NCI-H524 treated with DMSO at 0.1 percent for 48 hours (cell line): ENCODE measurements at regions not wholly inside any gene's neighbourhood (a gene's known extent, or its start where the extent isn't known, plus 50 kb on each side); places are given as distances from the start of the nearest gene placed in this dataset.
"Not testable (repeated sequence)": the region's sequence is repeated elsewhere in the genome, so short reads cannot be mapped to it uniquely, and the experiment has no call there.

Experiments
- DNase-seq: peaks from one replicate; lab custom pipeline; 2025; lab: John Stamatoyannopoulos, UW

GRCh38 chr18:1416074-1416473 is 511.4 kb downstream of the ADCYAP1 start:
- no peak for DNase-seq

GRCh38 chr18:1421502-1421901 is 516.8 kb downstream of the ADCYAP1 start:
- no peak for DNase-seq

GRCh38 chr18:1422634-1423033 is 518.0 kb downstream of the ADCYAP1 start:
- no peak for DNase-seq

- no peak for DNase-seq
These were observed 521.0 kb downstream of the ADCYAP1 start for GRCh38 chr18:1425679-1426078.

DNA sequence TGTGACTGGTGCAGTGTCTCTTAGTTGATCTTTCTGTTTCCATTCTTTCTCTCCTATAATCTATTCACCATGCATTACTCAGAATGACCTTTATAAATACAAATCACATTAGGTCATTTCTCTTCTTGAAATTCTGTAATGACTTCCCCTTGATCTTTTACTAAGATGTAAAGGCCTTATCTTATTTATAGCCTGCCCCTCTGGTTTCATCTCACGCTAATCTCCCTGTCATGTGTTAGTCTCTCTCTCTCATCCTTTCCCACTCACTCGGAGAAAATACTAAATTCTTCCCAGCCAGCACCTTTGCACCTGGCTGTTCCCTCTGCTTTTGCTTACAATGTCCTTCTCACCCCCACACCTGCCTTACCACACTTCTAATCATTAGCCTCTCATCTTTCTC is 530.8 kb downstream of the ADCYAP1 start:
- no peak for DNase-seq

DNA sequence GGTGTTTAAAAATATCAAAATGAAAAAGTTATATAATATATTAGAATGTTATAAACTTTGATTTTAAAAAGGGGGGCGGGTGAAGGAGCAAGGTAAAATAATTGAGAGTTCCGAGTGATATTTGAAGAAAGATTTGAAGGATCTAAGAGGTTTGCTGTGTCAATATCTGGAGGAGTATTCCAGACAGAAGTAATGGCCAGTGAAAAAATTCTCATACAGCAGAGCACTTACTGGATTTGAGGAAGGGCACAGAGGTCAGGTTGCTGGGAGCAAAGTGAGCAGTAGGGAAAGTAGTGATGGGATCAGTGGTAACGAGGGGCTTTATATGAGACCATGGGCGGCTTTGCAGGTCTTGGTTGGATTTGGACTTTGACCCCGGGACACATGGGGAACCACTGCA is 531.5 kb downstream of the ADCYAP1 start:
- DNase-seq: no peak

GRCh38 chr18:1438458-1438910 is 533.8 kb downstream of the ADCYAP1 start:
- DNase-seq: no peak

DNA sequence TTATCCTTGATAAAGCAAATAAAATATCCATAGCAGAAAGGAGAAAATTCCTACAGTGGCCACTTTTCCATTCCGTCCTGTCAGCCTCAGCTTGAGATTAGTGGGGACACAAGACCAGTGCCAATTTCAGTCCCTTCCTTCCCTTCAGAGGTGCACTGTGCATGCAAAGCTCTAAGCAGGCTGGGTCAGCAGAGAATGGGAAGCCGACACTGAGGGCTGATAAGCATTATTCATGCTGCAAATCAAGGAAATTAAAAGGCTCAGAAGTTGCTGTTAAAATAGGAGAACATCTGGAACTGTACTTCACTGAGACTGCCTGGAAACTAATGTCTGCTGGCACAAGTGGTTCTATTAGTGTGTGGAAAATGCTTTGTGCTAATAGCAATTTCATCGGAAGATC is 534.3 kb downstream of the ADCYAP1 start:
- DNase-seq: no peak

GRCh38 chr18:1444062-1444461 is 539.4 kb downstream of the ADCYAP1 start:
- not testable (repeated sequence) for DNase-seq

DNA sequence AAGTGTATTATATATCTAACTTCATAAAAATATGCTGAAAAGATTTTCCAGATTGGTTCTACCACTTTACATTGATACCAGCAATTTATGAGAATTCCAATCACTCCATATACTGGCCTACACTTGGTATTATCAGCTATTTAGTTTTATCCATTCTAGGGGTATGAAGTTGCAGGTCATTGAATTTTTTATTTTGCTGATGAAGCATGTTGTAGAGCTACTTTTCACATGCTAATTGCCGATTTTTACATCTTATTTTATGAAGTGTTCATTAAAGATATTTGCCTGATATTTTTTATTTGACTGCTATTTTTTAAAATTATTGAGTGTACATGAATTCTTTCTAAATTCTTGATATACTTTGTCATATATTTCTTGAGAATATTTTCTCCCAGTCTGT is 542.1 kb downstream of the ADCYAP1 start:
- no peak for DNase-seq

GRCh38 chr18:1452821-1453220 is 548.1 kb downstream of the ADCYAP1 start:
- no peak for DNase-seq

- DNase-seq: no peak
These were observed 550.9 kb downstream of the ADCYAP1 start for GRCh38 chr18:1455605-1456004.

- no peak for DNase-seq
These were observed 553.9 kb downstream of the ADCYAP1 start for GRCh38 chr18:1458547-1458946.

- no peak for DNase-seq
These were observed 559.3 kb downstream of the ADCYAP1 start for GRCh38 chr18:1463981-1464380.

GRCh38 chr18:1464444-1465217 is 560.0 kb downstream of the ADCYAP1 start:
- no peak for DNase-seq

DNA sequence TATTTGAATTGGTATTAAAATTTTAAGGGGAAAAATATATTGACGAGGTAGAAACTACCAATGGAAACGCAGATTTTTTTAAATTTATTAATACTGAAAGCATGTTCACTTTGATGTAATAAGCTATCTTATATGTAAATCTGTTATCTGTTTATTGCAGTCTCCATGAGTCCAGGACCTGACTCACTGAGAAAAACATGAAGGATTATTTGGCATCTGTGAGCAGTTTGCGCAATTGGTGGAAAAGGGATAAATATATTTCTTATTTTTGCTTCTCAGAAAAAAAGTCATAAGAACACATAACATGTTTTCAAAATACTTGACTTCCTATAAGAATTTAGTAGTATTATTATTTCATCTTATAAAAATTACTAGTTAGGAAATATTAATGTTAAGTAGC is 561.4 kb downstream of the ADCYAP1 start:
- no peak for DNase-seq

DNA sequence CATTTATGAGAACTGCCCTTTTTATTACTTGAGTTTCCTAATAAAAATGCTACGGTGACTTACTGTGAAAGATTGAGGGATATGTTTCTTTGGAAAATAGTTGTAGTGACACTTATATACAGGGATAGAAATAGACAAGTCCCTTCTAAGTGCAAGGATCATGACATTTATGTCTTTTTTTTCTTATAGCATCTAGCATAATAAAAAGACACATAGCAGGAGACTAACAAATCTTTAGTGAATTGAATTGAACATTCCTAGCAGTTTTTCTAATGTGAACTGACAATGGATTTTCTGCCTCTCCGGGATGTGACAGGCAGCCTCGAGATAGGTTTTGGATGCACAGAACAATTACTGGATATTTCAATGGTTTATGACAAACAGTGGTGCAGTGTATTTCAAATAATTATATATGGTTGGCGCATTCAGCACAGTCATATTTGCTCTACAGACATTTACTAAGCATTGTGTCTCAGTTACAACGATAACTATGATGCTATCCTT is 562.8 kb downstream of the ADCYAP1 start:
- DNase-seq: no peak

DNA sequence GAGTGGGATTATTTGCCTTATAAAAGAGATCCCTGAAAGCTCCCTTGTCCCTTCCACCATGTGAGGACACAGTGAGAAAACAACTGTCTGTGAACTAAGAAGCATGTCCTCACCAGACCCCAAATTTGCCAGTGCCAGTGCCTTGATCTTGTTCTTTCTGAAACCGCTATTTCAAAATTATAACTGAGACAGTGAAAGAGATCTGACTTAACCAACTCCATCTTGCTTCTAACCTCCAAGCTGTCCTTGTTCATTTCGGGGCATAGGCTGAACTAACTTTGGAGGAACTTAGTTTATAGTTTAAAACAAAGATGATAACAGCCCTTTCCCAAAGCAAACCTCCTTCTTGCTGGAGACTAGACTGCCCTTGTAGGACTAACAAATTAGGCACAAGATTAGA is 563.9 kb downstream of the ADCYAP1 start:
- no peak for DNase-seq

DNA sequence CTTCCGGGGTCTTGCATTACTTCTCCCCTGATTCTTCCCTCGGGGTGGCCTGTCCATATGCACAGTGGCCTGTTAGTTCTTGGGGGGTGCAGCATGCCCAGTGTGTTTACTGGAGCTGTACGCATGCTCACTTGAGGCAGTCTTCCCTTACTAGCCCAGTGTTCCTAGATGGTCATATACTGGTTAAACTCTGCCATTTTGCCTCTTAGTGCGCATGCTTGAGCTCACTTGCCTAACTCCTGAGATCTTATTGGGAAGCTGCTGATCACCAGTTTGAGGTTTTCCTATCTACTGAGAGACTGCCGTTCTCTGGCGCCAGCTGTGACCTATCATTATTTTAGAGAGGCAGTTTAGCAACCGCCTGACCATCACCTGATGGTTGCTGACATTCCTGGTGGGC is 571.2 kb downstream of the ADCYAP1 start:
- DNase-seq: no peak

DNA sequence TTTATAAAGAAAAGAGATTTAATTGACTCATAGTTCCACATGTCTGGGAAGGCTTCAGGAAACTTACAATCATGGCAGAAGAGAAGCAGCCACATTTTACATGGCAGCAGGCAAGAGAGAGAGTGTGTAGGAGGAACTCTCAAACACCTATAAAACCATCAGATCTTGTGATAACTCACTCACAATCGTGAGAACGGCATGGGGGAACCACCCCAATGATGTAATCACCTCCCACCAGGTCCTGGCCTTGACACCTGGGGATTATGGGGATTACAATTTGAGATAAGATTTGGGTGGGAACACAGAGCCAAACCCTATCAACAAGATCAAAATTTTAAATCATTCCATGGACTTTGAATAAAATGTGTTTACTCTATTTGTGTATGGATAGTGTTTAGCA is 575.6 kb downstream of the ADCYAP1 start:
- no peak for DNase-seq

DNA sequence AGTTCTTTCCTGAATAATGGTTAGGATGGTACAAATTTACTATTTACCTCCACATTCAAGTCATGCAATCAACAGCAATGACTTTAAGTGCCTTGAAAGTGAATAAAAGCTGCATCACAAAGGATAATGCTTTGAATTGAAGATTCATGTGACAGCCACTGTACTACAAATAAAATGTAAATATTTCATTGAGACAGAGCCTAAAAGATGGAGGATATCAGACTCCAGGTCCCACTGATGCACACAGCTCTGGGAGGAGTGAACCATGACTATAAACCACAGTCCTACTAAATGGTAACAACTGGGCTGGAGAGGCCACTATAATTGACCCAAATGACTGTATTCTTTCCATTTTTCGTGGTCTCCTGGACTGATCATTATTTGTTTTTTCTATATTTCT is 576.9 kb downstream of the ADCYAP1 start:
- no peak for DNase-seq

- no peak for DNase-seq
These were observed 578.7 kb downstream of the ADCYAP1 start for GRCh38 chr18:1483385-1483784.

DNA sequence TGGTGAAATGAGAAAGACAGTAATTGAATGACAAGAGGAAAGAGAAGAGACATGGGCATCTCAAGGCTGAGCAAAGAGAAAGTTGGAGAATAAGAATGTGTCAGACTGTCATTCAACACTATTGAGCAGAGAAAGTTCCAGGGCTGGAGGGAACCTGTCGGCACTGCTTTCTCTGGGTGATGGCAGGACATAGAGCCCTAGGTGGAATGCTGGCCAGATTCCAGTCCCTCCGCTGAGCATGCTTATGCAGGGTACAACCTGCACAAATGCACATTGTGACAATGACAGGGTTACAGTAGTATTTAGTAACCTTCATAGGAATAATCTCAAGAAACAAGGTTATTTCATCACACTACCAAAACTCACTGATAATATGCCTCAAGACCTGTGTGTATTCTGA is 582.8 kb downstream of the ADCYAP1 start:
- DNase-seq: no peak

- no peak for DNase-seq
These were observed 583.7 kb downstream of the ADCYAP1 start for GRCh38 chr18:1488394-1488793.
